ENCODE measurements at regions not wholly inside any gene's neighbourhood (a gene's known extent, or its start where the extent isn't known, plus 50 kb on each side); places are given as distances from the start of the nearest gene placed in this dataset.

DNA sequence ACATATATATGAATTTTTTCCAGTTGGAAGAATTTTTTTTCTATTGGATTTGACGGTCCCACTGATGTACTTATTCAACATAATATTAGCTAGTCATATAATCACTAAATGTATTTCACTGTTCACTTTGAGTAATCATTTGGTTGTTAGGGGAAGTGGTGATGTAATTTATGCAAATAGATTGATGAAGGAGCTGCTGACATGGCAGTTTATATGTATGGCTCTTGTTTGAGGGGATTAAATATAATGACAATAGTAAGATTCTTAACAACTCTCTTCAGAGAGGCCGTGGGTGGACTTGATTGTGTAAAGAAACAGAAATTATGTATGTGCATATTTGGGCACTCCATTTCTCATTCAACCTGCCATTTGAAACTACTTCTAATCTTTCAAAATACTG, 653.6 kb upstream of the ADGRL4 start:
- no peak for TF ChIP-seq GABPA (IDR thresholded peaks at IDR 0.05 in 1 of 2, conservative IDR thresholded peaks at IDR 0.05 in 1 of 2)
- 87% methylated on average over 2 of the region's 2 CpGs for WGBS
- no peak for DNase-seq (ENCODE audit: low spot score)
- H3K27ac ChIP-seq (ENCODE audit: low read depth in 1 of 2, low read length in 2 of 2) = no peak overlapping the region
- no peak overlapping the region for H3K4me3 ChIP-seq (ENCODE audit: low read depth in 1 of 3, low read length in 3 of 3)
- H3K9me3 ChIP-seq (ENCODE audit: control insufficient read depth in 4 of 4, low read length in 3 of 4) = no peaks in the 10 kb centered on the region
- no peaks in the 10 kb centered on the region for H3K27me3 ChIP-seq (ENCODE audit: control insufficient read depth in 4 of 4, insufficient read depth in 4 of 4, low read length in 3 of 4)
- peaks cover 0 to 29% (median 20%) of the 10 kb centered on the region in 4 donors for H3K4me1 ChIP-seq (ENCODE audit: control insufficient read depth in 4 of 4, insufficient read depth in 4 of 4, low read length in 3 of 4)
- no peak overlapping the region for H3K9ac ChIP-seq (ENCODE audit: low read depth in 1 of 2, low read length in 2 of 2)
- no peaks in the 10 kb centered on the region for H3K36me3 ChIP-seq (ENCODE audit: control insufficient read depth in 4 of 4, insufficient read depth in 3 of 4, low read depth in 1 of 4, low read length in 3 of 4)

DNA sequence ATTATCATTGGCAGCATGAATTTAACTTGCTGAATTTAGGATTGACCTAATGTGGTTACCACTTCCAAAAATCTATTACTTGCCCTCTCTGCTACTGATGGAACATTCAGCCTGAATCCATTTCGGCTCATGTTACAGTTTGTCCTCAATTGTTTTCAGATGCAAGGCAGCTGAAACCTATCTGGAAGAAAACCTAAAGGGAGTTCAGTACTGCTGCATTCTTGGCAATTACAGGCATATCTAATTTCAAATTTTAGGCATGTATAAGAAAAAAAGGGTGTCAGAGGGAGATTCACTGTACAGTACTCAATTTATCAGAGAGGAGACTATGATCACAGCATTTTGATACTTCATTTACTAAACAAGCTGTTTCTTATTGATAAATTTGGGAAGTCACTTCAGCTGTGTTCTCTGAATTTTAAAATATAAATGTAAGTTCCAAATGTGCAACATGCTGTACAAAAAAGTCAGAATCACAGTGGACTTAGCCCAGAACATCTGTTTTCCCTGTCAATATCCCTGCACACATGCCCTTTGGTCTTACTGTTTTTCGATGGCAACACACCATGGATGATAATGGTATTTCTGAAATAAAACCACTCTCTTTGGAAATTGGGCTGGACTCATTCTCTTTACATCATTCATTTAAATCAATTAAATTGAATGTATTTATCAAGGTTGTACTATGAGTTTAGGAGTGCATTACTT, 651.6 kb upstream of the ADGRL4 start:
- 26% methylated on average over 2 of the region's 2 CpGs for WGBS
- Histone ChIP-seq H3K27me3 (ENCODE audit: control insufficient read depth in 4 of 4, insufficient read depth in 4 of 4, low read length in 3 of 4) (no peaks in the 10 kb centered on the region), H3K9me3 (ENCODE audit: control insufficient read depth in 4 of 4, low read length in 3 of 4) (no peaks in the 10 kb centered on the region), H3K4me1 (ENCODE audit: control insufficient read depth in 4 of 4, insufficient read depth in 4 of 4, low read length in 3 of 4) (peaks cover 0 to 32% (median 20%) of the 10 kb centered on the region in 4 donors), H3K36me3 (ENCODE audit: control insufficient read depth in 4 of 4, insufficient read depth in 3 of 4, low read depth in 1 of 4, low read length in 3 of 4) (no peaks in the 10 kb centered on the region), H3K9ac (ENCODE audit: low read depth in 1 of 2, low read length in 2 of 2) (no peak overlapping the region), H3K27ac (ENCODE audit: low read depth in 1 of 2, low read length in 2 of 2) (no peak overlapping the region), H3K4me3 (ENCODE audit: low read depth in 1 of 3, low read length in 3 of 3) (no peak overlapping the region)
- TF ChIP-seq, protein P1, sequence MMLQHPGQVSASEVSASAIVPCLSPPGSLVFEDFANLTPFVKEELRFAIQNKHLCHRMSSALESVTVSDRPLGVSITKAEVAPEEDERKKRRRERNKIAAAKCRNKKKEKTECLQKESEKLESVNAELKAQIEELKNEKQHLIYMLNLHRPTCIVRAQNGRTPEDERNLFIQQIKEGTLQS (IDR thresholded peaks at IDR 0.05) = peak; percentile 11
- peak; percentile 84 for TF ChIP-seq FOXA2 (IDR thresholded peaks at IDR 0.05)
- peak; percentile 96 for TF ChIP-seq SP1 (IDR thresholded peaks at IDR 0.05)
- peak; percentile 73 for TF ChIP-seq REST (IDR thresholded peaks at IDR 0.05)
- TF ChIP-seq GABPA (IDR thresholded peaks at IDR 0.05 in 1 of 2, conservative IDR thresholded peaks at IDR 0.05 in 1 of 2) = no peak
- TF ChIP-seq JUND (IDR thresholded peaks at IDR 0.05) = peak in 1 of 2 donors; percentile 27
- peak; percentile 96 for TF ChIP-seq HNF4A (conservative IDR thresholded peaks at IDR 0.05)
- TF ChIP-seq RAD21 (IDR thresholded peaks at IDR 0.05) = peak; percentile 41 to 44
- TF ChIP-seq, protein P2, sequence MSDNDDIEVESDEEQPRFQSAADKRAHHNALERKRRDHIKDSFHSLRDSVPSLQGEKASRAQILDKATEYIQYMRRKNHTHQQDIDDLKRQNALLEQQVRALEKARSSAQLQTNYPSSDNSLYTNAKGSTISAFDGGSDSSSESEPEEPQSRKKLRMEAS (IDR thresholded peaks at IDR 0.05) = peak; percentile 74
- no peak for TF ChIP-seq TAF1 (conservative IDR thresholded peaks at IDR 0.05)
- TF ChIP-seq RXRA (IDR thresholded peaks at IDR 0.05) = peak; percentile 72 to 78
- peak; percentile 87 for TF ChIP-seq HNF4G (IDR thresholded peaks at IDR 0.05)
- peak; percentile 81 for TF ChIP-seq YY1 (IDR thresholded peaks at IDR 0.05)
- TF ChIP-seq, protein P3, sequence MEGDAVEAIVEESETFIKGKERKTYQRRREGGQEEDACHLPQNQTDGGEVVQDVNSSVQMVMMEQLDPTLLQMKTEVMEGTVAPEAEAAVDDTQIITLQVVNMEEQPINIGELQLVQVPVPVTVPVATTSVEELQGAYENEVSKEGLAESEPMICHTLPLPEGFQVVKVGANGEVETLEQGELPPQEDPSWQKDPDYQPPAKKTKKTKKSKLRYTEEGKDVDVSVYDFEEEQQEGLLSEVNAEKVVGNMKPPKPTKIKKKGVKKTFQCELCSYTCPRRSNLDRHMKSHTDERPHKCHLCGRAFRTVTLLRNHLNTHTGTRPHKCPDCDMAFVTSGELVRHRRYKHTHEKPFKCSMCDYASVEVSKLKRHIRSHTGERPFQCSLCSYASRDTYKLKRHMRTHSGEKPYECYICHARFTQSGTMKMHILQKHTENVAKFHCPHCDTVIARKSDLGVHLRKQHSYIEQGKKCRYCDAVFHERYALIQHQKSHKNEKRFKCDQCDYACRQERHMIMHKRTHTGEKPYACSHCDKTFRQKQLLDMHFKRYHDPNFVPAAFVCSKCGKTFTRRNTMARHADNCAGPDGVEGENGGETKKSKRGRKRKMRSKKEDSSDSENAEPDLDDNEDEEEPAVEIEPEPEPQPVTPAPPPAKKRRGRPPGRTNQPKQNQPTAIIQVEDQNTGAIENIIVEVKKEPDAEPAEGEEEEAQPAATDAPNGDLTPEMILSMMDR (IDR thresholded peaks at IDR 0.05; ENCODE audit: low read depth, low read length, missing input control) = no peak
- no peak for TF ChIP-seq NR2F2 (IDR thresholded peaks at IDR 0.05)
- TF ChIP-seq FOXA1 (IDR thresholded peaks at IDR 0.05) = peak; percentile 63
- TF ChIP-seq, protein P4, sequence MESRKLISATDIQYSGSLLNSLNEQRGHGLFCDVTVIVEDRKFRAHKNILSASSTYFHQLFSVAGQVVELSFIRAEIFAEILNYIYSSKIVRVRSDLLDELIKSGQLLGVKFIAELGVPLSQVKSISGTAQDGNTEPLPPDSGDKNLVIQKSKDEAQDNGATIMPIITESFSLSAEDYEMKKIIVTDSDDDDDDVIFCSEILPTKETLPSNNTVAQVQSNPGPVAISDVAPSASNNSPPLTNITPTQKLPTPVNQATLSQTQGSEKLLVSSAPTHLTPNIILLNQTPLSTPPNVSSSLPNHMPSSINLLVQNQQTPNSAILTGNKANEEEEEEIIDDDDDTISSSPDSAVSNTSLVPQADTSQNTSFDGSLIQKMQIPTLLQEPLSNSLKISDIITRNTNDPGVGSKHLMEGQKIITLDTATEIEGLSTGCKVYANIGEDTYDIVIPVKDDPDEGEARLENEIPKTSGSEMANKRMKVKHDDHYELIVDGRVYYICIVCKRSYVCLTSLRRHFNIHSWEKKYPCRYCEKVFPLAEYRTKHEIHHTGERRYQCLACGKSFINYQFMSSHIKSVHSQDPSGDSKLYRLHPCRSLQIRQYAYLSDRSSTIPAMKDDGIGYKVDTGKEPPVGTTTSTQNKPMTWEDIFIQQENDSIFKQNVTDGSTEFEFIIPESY (IDR thresholded peaks at IDR 0.05) = peak; percentile 51
- TF ChIP-seq EGR1 (IDR thresholded peaks at IDR 0.05; ENCODE audit: low read depth in 2 of 2) = no peak
- no peak for DNase-seq (ENCODE audit: low spot score)

Data from liver (tissue), 8 donors.